ACC112 (cell line): ENCODE measurements at regions not wholly inside any gene's neighbourhood (a gene's known extent, or its start where the extent isn't known, plus 50 kb on each side); places are given as distances from the start of the nearest gene placed in this dataset.
"Not testable (repeated sequence)": the region's sequence is repeated elsewhere in the genome, so short reads cannot be mapped to it uniquely, and the experiment has no call there.

Experiments
- H2AFZ ChIP-seq: fragments of 200-600 bp; sonication (generic); one replicate; pipeline ENCODE4 v1.6.0; 2017; ENCODE audit warnings: antibody characterized with exemption, low read length; ENCODE audit not compliant: unreplicated experiment
- H3K27ac ChIP-seq: fragments of 200-600 bp; sonication (generic); 2 replicates; pipeline ENCODE4 v1.5.1; 2014; ENCODE audit warnings: low read depth, mild to moderate bottlenecking, antibody characterized with exemption, low read length, moderate library complexity
- H3K27me3 ChIP-seq: fragments of 200-600 bp; sonication (generic); 2 replicates; pipeline ENCODE4 v1.6.1; 2014; ENCODE audit warnings: mild to moderate bottlenecking, antibody characterized with exemption, low read length, moderate library complexity, mixed read lengths; ENCODE audit not compliant: insufficient read depth
- H3K36me3 ChIP-seq: fragments of 200-600 bp; sonication (generic); 2 replicates; pipeline ENCODE4 v1.6.1; 2016; ENCODE audit warnings: mild to moderate bottlenecking, antibody characterized with exemption, low read length, moderate library complexity, mixed read lengths; ENCODE audit not compliant: insufficient read depth
- H3K4me1 ChIP-seq: fragments of 200-600 bp; sonication (generic); one replicate; pipeline ENCODE4 v1.6.1; 2016; ENCODE audit warnings: low read length, mixed read lengths; ENCODE audit not compliant: insufficient read depth, unreplicated experiment, control insufficient read depth
- H3K4me3 ChIP-seq: fragments of 200-600 bp; sonication (generic); 2 replicates; pipeline ENCODE4 v1.5.1; 2014; ENCODE audit warnings: mild to moderate bottlenecking, low read depth, low read length
- H3K79me2 ChIP-seq: fragments of 200-600 bp; sonication (generic); one replicate; pipeline ENCODE4 v1.6.0; 2016; ENCODE audit warnings: low read length; ENCODE audit not compliant: control insufficient read depth, unreplicated experiment, insufficient read depth

DNA sequence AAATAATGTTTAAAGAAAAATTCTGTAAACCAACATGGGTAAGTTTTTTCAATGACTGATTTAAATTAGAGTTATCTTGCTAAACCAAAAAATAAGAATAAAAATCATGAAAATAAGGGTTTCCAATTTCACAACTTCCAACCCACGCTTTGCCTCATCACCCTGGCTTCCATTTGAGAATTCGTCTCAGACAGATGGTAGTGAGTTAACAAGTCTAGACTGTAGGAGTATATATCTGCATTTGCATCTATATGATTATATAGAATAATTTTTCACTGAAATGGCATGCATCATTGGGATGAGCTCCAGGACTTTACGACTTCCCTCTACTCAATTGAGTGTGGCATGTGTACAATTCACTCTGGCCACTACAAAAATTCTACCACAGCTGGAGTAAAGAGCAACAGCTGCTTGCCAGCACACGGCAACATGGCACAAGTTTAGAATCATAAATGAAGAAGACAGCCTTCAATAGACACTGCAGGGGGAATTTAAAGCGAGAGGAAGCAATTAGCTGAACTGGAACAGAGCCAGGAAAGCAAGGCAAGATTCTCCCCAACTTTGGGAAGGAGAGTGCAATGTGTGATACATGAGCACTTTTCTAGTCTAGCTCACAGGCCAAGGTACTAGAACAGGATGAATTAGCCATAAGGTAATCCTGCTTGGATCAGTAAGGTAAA lies 1673.5 kb upstream of the CELF4 start:
- Histone ChIP-seq H3K4me3 (no peak overlapping the region), H3K36me3 (no peaks in the 10 kb centered on the region), H3K4me1 (no peaks in the 10 kb centered on the region), H2AFZ (no peak overlapping the region), H3K79me2 (no peaks in the 10 kb centered on the region), H3K27ac (no peak overlapping the region), H3K27me3 (no peaks in the 10 kb centered on the region)

DNA sequence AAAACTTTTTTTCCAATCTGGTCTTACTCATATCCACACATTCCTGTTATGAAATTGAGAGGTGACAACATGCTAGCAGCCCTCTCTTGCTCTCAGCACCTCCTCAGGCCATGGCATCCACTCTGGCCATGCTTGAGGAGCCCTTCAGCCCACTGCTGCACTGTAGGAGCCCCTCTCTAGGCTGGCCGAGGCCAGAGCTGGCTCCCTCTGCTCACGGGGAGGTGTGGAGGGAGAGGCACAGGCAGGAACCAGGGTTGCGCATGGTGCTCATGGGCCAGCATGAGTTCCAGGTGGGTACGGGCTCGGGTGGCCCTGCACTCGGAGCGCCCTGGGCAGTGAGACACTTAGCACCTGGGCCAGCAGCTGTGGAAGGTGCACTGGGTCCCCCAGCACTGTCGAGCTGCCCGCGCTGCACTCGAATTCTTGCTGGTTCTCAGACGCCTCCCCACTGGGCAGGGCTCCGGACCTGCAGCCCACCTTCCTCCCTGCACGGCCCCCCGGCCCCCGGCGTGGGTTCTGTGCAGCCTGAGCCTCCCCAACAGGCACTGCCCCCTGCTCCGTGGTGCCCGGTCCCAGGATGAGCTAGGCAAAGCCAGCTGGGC lies 1669.6 kb upstream of the CELF4 start:
- no peak overlapping the region for H3K27ac ChIP-seq
- no peaks in the 10 kb centered on the region for H3K36me3 ChIP-seq
- no peaks in the 10 kb centered on the region for H3K27me3 ChIP-seq
- no peak overlapping the region for H2AFZ ChIP-seq
- no peaks in the 10 kb centered on the region for H3K79me2 ChIP-seq
- no peak overlapping the region for H3K4me3 ChIP-seq
- no peaks in the 10 kb centered on the region for H3K4me1 ChIP-seq

DNA sequence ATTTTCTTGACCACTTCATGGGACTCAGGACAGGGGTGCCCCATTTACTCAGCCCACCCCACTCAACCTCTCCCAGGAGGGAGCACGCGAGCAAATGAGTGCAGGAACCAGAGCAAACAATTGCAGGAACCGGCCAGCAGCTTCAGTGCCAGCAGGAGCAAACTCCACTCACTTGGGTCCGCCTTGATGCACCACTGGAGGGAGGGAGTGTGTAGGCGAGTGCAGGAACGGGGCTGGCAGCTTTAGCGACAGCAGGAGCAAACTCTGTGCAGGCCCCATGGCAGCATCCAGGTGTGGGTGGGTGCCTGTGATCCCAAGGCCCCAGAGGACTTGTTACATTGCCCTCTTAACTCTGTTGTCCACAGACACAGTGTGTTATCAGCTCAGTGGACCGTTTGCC lies 1667.3 kb upstream of the CELF4 start:
- Histone ChIP-seq H3K27ac (no peak overlapping the region), H3K27me3 (no peaks in the 10 kb centered on the region), H3K4me3 (no peak overlapping the region), H2AFZ (no peak overlapping the region), H3K79me2 (no peaks in the 10 kb centered on the region), H3K4me1 (no peaks in the 10 kb centered on the region), H3K36me3 (no peaks in the 10 kb centered on the region)

DNA sequence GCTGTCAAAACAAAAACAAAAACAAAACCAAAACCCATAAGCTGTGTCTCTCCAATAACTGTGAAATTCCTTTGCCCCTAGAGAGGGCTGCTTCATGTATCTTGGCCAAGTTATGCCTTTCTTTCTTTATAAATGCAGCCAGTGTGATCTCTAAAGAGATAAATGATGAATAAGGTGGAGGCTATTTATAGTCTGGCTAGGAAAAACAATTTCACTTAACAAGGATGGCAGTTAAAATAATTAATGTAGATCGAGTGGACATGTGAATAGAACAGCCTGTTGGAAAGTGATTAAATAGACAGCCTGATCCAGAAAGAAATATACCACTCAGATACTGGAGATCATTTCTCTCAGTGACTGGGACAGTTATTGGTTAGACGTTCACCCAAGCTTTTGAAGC lies 1666.9 kb upstream of the CELF4 start:
- no peaks in the 10 kb centered on the region for H3K4me1 ChIP-seq
- H2AFZ ChIP-seq: no peak overlapping the region
- no peak overlapping the region for H3K27ac ChIP-seq
- no peaks in the 10 kb centered on the region for H3K36me3 ChIP-seq
- no peaks in the 10 kb centered on the region for H3K27me3 ChIP-seq
- H3K4me3 ChIP-seq: no peak overlapping the region
- H3K79me2 ChIP-seq: no peaks in the 10 kb centered on the region

DNA sequence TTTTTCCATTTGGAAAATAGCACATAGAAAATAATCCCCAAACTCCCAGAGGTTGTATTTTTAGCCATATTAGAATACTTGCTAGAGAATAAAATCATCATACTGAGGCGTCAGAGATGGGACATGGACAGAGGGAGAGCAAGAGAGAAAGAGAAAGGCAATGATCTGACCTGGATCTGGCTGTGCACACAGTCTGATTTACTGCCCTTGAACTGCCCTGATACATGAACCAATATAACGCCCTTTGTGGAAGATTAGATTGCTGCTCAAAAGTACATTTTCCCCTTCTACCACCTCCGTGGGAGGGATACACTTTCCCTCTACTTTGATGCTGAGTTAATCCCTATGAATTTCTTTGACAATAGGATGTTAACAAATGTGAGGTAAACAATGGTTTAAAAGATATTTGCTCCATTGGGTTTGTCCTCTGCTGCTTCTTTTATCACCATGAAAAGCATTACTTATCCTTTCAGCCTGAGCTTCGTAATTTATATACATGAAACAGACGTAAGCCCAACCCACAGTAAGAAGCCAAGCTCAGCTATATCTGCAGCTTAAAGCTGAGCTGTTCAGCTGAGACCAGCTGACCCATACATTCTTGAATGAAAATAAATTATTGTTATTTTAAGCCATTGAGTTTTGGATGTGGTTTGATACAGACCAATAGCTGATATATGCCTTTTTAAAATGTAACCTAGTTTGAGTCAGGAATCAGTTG lies 1664.6 kb upstream of the CELF4 start:
- H3K27me3 ChIP-seq: no peaks in the 10 kb centered on the region
- H3K79me2 ChIP-seq: no peaks in the 10 kb centered on the region
- H3K4me3 ChIP-seq: no peak overlapping the region
- no peaks in the 10 kb centered on the region for H3K4me1 ChIP-seq
- no peak overlapping the region for H2AFZ ChIP-seq
- H3K27ac ChIP-seq: no peak overlapping the region
- H3K36me3 ChIP-seq: no peaks in the 10 kb centered on the region

DNA sequence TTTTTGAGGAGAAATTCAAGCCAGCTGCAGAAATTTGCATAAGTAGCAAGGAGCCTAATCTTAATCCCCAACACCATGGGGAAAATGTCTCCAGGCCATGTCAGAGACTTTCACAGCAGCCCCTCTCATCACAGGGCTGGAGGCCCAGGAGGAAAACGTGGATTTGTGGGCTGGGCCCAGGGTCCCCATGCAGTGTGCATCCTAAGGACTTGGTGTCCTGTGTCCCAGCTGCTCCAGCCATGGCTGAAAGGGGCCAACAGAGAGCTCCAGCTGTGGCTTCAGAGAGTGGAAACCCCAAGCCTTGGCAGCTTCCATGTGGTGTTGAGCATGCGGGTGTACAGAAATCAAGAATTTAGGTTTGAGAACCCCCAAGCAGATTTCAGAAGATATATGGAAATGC lies 1662.2 kb upstream of the CELF4 start:
- not testable (repeated sequence) for H3K4me3 ChIP-seq, H3K36me3 ChIP-seq, H3K4me1 ChIP-seq, H3K27ac ChIP-seq, H2AFZ ChIP-seq, H3K27me3 ChIP-seq, H3K79me2 ChIP-seq

DNA sequence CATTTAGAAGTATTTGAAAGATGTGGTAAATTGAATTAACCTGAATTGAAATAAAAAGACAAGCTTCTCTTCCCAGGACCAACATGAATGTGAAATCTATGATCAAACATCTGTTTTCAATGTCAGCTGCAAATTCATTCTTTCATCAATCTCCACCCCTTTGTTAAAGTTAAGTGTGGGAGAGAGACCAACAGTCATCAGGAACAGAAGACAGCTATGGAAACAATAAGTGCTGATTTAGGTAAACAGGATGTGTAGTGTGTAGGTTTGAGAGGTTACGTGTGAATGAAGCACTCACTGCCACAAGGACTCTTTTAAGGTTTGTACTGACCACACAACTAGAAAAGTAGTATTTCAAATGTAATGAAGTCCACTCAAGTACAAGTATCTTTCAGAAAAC lies 1659.8 kb upstream of the CELF4 start:
- Histone ChIP-seq H3K4me1 (no peaks in the 10 kb centered on the region), H3K36me3 (no peaks in the 10 kb centered on the region), H3K27me3 (no peaks in the 10 kb centered on the region), H3K4me3 (no peak overlapping the region), H3K27ac (no peak overlapping the region), H3K79me2 (no peaks in the 10 kb centered on the region), H2AFZ (no peak overlapping the region)

DNA sequence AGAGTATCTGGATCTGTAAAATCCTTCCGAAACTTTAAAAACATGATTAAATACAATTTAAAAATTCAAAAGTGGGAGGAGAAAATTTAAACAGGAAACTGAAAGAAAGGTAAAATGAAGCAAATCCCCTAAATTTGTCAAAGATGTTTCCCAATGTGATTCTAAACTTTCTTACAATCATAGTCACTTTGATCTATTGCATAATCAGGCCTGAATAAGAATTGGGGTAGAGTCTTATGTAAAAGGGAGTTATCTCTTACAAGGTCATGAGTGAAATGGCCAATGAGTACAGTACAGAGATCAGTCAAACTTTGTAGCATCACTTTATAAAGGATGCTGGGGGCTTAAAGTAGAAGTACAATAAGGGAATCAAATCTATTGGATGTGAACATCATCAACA lies 1657.7 kb upstream of the CELF4 start:
- no peaks in the 10 kb centered on the region for H3K36me3 ChIP-seq
- no peaks in the 10 kb centered on the region for H3K27me3 ChIP-seq
- H3K27ac ChIP-seq: no peak overlapping the region
- no peak overlapping the region for H2AFZ ChIP-seq
- H3K79me2 ChIP-seq: no peaks in the 10 kb centered on the region
- no peaks in the 10 kb centered on the region for H3K4me1 ChIP-seq
- no peak overlapping the region for H3K4me3 ChIP-seq

DNA sequence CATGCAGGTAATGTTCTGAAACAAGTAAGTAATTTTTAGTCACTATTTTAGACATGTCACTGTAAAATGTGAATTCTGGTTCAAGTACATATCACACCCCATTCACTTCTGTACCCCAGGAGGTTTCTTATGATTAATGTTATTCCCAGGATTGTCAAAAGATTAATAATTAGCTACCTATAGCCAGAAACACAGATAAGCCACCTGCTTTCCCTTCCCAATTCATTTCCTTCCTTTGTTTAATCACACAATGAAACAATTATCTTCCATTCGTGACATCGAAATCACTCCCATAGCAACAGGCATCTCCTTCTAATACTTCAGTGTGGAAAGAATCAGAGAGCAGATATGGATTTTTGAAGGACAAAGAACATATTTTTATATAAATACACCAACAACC lies 1650.3 kb upstream of the CELF4 start:
- H3K79me2 ChIP-seq: no peaks in the 10 kb centered on the region
- H3K36me3 ChIP-seq: no peaks in the 10 kb centered on the region
- H2AFZ ChIP-seq: no peak overlapping the region
- H3K4me3 ChIP-seq: no peak overlapping the region
- H3K27me3 ChIP-seq: no peaks in the 10 kb centered on the region
- no peak overlapping the region for H3K27ac ChIP-seq
- H3K4me1 ChIP-seq: no peaks in the 10 kb centered on the region

DNA sequence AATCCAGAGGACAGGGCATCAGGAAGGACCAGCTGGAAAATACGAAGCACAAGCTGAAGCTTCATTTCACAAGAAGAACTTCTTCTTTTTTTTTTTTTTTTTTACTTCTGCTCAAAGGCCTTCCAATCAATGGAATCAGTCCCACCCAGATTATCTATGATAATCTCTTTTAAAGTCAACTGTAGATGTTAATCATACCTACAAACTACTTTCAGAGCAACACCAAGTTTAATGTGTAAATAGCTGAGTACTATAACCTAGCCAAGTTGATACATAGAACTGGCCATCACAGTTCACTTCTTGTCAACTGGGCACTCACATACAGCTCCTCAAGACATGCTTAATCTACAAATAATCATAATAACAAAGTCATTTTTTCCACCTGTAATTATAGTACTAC lies 1645.9 kb upstream of the CELF4 start:
- H3K4me1 ChIP-seq: no peaks in the 10 kb centered on the region
- no peaks in the 10 kb centered on the region for H3K36me3 ChIP-seq
- no peaks in the 10 kb centered on the region for H3K27me3 ChIP-seq
- no peak overlapping the region for H2AFZ ChIP-seq
- no peak overlapping the region for H3K27ac ChIP-seq
- H3K4me3 ChIP-seq: no peak overlapping the region
- H3K79me2 ChIP-seq: no peaks in the 10 kb centered on the region

DNA sequence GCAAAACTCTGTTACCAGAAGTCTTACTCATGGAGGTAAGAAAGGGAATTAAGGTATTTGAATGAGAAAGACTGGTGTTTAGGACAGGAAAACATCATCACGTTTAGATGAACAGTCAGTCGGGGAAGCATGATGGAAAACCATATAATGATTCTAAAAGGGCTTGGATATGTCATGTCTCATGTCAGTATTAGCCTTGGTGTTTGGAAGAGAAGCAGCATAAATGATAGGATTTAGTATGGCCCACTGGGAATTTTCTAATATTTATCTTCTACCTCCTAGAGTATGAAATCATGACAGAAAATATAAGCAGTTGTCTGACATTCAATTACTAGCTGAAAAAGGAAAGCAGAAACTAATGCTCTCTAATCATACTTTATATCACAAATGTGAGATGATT lies 1643.6 kb upstream of the CELF4 start:
- Histone ChIP-seq H3K27ac (no peak overlapping the region), H3K79me2 (no peaks in the 10 kb centered on the region), H3K27me3 (no peaks in the 10 kb centered on the region), H3K4me1 (no peaks in the 10 kb centered on the region), H2AFZ (no peak overlapping the region), H3K36me3 (no peaks in the 10 kb centered on the region), H3K4me3 (no peak overlapping the region)
